NT2/D1 (cell line): ENCODE measurements at regions not wholly inside any gene's neighbourhood (a gene's known extent, or its start where the extent isn't known, plus 50 kb on each side); places are given as distances from the start of the nearest gene placed in this dataset.
"Not testable (repeated sequence)": the region's sequence is repeated elsewhere in the genome, so short reads cannot be mapped to it uniquely, and the experiment has no call there.

Experiments used
- SUZ12 ChIP-seq: IDR thresholded peaks from 2 replicates; pipeline ENCODE4 v1.6.1; 2011; ENCODE audit not compliant: insufficient read length, insufficient read depth; ENCODE audit errors: extremely low read depth
- YY1 ChIP-seq: IDR thresholded peaks from 2 replicates; pipeline ENCODE4 v1.6.1; 2011; ENCODE audit not compliant: insufficient read length, insufficient read depth
- ZNF274 ChIP-seq: IDR thresholded peaks from 2 replicates; pipeline ENCODE4 v1.6.1; 2011; ENCODE audit warnings: mild to moderate bottlenecking, low read depth, low read length

DNA sequence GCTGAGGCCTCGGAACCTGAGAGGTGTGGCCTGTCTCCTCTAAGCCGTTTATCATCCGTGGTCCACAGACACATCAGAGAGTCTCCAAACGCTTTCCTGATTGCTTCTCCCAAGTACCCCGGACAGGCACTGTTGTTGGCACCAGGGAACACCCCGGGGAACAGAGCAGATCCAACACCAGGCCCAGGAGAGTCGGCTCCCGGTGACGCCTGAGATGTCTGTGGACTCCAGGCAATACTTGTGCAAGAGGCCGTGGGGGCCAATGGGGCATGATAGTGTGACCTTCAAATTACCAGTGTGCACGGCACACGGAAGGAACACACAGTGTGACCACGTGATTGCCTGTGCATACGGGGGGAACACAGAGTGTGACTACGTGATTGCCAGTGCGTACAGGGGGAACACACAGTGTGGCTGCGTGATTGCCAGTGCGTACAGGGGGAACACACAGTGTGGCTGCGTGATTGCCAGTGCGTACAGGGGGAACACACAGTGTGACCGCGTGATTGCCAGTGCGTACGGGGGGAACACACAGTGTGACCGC, 136.6 kb downstream of the RTP5 start:
- not testable (repeated sequence) for TF ChIP-seq YY1, ZNF274, SUZ12
